Fibroblast of gingiva (primary cell): ENCODE measurements at regions not wholly inside any gene's neighbourhood (a gene's known extent, or its start where the extent isn't known, plus 50 kb on each side); places are given as distances from the start of the nearest gene placed in this dataset.

Experiments used
- DNase-seq: peaks from one replicate; pipeline ENCODE4 v3.0.0-alpha.2; 2011; ENCODE audit warnings: low read depth

DNA sequence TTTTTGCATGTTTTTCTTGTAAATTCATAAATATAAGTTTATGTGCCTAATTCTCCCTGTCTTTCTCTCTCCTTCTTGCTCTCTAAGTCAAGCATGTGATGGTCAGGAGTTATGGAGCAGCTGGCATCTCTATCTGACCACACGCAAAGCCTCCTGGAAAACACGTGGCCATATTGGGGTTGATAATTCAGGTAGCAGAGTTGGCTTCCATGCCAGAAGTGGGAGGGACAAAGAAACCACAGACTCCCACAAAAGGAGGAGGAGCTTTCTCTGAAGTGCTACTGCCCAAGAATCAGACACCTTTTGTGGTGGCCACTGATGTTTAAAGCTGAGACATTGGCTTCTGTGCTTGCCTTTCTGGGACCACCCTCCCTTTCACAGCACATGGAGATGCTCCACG, 517.6 kb upstream of the TMEM132C start:
- DNase-seq: no peak

DNA sequence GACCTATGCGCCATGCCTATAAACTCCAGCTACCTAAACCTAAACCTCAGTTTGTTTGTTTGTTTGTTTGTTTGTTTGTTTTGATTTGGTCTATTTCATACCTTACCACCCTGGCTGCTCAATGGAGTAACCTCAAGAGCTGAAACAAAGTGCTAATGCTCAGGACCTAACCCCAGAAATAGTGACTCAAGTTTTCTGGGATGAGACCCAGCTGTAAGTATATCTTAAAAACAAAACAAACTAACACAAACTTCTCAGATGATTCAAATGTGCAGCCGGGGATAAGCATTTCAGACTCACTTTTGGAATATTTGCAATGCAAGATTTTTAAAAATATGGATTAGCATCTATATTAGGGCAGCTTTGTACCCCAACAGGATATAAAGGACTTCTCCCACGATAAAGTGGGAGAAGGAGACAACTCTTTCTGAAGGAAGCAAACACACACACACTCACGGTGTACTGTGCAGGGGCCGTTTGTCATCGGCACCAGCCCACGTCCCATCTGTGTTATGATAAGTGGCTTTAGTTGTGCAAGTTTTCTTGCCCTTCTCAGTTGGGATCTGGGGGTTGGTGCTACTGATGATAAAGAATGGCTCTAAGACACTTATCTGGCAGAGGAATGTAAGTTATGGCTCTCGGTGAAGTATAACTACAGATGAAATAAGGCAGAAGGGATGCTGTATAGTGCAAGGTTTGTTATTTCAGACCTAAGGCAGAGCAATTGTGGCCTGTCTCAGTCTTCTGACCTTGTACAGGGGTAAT, 516.7 kb upstream of the TMEM132C start:
- DNase-seq: no peak

GRCh38 chr12:127752802-127753201, 514.2 kb upstream of the TMEM132C start:
- DNase-seq: no peak

- no peak for DNase-seq
Observed at GRCh38 chr12:127760357-127760756, 506.6 kb upstream of the TMEM132C start.

DNA sequence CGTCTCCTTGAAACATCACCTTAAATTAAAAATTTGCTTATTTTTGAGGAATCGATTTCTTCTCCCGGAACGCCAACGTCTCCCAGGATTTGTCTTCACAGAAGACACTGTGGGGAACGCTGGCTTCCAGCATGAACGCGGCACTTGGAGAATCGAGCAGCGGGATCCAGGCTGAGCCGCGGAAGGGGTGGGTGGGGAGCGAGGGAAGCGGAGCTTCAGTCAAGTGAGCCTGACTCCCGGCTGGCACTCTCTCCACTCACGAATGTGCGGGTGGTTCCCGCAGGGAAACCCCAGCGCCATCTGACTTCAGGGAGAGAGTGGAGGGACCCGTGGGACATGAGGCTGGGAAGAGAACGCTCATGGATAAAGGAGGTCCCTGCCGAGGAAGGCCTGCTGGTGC, 506.0 kb upstream of the TMEM132C start:
- no peak for DNase-seq

- no peak for DNase-seq
Observed at GRCh38 chr12:127761880-127762279, 505.1 kb upstream of the TMEM132C start.

DNA sequence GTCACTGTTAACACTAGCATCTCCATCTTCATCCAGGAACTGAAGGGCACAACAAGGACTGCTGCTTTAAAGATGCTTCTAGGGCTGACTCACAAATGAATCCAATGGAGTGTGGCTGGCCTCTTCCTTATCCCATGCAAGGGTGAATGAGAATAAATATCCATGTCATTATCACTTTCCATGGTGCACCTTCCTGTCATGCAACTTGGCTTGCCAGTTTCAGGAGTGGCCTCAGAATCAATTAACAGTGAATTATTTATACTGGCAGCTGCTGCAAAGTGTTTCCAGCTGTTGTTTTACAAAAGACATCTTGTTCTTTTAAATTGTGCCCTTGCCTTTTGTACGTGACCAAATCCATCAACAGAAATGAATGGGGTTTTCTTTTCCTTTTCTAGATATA, 499.3 kb upstream of the TMEM132C start:
- DNase-seq: no peak

GRCh38 chr12:127770118-127770517, 496.9 kb upstream of the TMEM132C start:
- no peak for DNase-seq

DNA sequence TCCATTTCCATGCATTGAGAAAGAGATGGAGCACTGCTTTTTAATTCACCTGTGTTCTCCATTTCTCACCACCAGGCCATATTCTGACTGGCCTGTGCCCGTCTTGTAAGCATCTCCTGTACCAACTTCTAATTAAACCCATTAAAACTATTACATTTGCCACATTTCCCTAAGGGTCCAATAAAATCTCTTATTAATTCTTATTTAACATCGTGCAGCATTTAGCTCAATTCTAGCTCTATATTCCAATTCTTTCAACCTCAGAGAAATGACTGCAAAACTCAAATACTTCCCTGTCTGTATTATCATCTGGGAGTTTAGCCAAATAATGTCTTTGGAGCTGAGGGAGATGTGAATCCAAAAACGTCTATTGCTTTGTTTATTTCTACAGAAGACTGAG, 495.4 kb upstream of the TMEM132C start:
- DNase-seq: no peak

- DNase-seq: no peak
Observed at GRCh38 chr12:127773520-127773919, 493.4 kb upstream of the TMEM132C start.

DNA sequence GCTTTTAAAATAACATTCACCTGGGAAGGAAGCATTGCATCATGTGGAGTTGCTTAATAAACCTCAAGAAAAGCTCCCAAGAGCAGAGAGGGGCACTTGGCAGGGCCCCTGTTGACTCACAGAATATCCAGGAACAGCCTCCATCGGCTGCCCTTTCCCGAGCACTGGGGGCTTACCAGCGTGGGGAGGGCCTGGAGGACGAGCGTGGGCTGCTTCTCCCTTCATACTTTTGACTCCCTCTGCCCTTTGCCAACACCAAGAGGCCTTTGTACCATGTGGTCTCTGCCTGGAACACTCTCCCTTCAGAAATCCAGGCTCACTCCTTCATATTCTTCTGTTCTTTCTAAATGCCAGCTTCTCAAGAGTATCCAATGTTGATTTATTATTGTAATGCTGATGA, 492.1 kb upstream of the TMEM132C start:
- DNase-seq: no peak

GRCh38 chr12:127779301-127780045, 487.5 kb upstream of the TMEM132C start:
- DNase-seq: no peak

- DNase-seq: no peak
Observed at GRCh38 chr12:127780881-127781280, 486.1 kb upstream of the TMEM132C start.

DNA sequence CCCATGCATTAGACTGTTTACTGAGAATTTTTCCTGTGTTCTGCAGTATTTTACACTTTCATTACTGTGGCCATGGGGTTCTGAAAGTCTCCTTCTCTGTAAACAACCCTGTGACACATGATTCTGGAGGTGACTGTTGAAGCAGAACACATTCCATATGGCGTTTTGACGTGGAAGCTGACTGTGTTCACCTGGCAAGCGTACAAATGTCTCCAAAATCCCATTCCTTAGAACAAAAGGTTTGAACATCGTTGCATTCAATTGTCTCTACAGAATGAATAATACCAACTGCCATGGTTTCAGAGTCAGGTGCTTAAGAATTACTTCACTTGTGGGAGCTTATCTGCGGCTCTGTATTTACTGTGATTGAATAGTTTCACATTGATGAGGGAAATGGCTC, 485.6 kb upstream of the TMEM132C start:
- DNase-seq: no peak

GRCh38 chr12:127785540-127785939, 481.4 kb upstream of the TMEM132C start:
- no peak for DNase-seq

DNA sequence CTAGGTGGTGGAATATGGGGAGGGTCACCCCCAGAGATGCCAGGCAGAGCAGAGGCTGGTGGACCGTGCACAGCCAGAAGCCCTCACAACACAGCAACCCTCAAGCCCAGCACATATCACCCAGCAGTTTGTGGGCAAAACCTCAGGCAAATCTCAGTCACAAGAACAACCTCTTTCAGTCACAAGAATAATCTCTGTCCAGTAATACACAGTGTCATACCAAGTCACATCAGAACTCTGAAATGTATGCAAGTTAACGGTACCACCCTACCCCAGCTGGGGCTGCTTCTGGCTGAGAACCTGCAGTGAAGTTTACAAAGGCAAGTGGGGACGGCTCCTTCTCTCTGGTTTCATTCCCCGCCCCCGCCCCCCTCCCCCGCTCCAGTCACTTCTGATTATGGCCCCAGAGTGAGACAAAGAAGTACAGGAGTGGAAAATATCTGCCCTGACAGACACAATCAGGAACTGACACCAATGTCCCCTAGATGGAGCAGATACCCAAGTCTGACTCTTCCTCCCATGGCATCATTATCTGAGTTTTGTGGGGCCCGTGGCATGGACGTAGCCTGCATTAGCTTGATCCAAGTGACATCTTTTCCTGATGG, 480.9 kb upstream of the TMEM132C start:
- no peak for DNase-seq

DNA sequence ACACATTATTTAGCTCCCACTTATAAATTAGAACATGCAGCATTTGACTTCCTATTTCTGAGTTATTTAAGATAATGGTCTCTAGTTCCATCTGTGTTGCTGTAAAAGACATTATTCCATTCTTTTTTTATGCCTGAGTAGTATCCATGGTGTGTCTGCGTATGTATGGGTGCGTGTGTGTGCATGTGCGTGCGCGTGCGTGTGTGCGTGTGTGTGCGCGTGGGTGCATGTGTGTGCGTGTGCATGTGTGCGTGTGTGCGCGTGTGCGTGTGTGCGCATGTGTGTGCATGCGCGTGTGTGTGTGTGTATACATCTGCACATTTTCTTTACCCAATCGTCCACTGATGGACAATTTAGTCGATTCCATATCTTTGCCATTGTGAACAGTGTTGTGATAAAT, 479.4 kb upstream of the TMEM132C start:
- no peak for DNase-seq

DNA sequence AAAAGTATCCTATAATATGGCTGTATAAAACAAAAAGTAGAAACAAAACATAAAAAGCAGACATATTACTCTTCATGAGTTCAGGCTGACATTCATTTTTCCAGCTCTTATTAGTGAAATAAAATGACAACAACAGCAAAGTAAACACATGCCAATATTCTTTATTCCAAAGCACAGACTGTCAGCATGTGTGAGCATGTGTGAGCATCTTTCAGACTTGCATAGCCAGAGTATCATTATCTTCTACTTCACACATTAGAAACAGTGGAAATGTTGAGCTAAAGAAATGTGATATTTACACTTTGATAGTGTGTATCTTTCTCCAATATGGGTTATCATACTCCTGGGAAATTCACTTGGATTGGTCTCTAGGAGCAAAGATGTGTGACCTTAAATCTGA, 476.6 kb upstream of the TMEM132C start:
- DNase-seq: no peak

DNA sequence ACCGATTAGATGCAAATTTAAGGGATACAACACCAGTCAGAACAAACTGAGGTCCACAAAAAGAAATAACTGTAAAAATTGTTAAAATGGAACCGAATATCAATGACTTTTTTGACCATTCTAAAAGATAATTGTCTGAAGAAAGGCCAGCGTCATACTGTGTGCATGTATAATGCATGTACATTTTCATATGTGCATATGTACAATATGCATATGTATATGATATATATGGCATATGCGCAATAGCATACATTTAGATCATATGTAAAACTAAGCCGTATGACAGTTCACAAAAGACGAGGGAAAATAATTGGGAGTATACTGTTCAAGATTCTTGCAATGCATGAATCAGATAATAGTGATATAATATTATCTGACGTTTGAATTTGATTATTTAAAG, 475.8 kb upstream of the TMEM132C start:
- DNase-seq: no peak

DNA sequence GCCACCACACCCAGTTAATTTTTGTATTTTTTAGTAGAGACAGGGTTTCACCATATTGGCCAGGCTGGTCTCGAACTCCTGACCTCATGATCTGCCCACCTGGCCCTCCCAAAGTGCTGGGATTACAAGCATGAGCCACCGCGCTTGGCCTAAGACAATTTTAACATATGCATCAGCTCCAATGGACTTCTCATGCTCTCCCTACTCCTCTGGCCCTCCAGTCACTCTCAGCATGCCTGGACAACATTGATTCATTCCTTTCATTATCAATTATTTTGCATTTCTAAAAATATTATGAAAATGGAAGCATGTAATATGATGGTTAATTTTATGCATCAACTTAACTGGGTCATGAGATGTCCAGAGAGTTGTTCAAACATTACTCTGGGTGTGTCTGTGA, 469.1 kb upstream of the TMEM132C start:
- DNase-seq: no peak

GRCh38 chr12:127802271-127802670, 464.7 kb upstream of the TMEM132C start:
- DNase-seq: no peak

DNA sequence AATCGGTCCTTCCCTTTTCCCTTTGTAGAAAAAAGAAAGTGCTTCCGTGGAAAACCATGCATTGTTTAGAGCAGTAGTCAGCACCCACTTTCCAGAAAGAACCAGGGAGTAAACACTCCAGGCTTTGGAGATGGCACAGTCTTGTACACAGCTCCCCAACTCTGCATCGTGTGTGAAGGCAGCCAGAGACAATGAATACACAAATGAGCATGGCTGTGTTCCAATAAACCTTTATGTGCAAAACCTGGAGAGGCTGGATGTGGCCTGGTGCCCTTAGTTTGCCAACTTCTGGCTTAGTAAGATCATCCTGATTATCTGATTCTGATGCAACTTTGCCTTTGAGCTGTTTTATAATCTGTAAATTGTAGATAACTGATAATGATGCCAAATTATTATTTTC, 463.4 kb upstream of the TMEM132C start:
- DNase-seq: no peak

GRCh38 chr12:127809275-127809674, 457.7 kb upstream of the TMEM132C start:
- peak; percentile 30 for DNase-seq
